SU-DHL-6 (cell line): ENCODE measurements at regions not wholly inside any gene's neighbourhood (a gene's known extent, or its start where the extent isn't known, plus 50 kb on each side); places are given as distances from the start of the nearest gene placed in this dataset.

Experiments used
- H2AFZ ChIP-seq: fragments of 200-600 bp; sonication (generic); 2 replicates; pipeline ENCODE4 v1.6.1; 2014; ENCODE audit warnings: low read depth, mild to moderate bottlenecking, moderate library complexity, mixed read lengths, antibody characterized with exemption, low read length; ENCODE audit not compliant: severe bottlenecking
- H3F3A ChIP-seq: fragments of 200-600 bp; shearing (Covaris generic); 2 replicates; pipeline ENCODE4 v1.6.0; 2016; ENCODE audit warnings: antibody characterized with exemption, mild to moderate bottlenecking; ENCODE audit not compliant: insufficient read depth
- H3K27ac ChIP-seq: fragments of 200-600 bp; sonication (generic); 2 replicates; pipeline ENCODE4 v1.5.1; 2016; ENCODE audit warnings: low read depth, mild to moderate bottlenecking, low read length, moderate library complexity, mixed read lengths
- H3K27me3 ChIP-seq: fragments of 200-600 bp; sonication (generic), shearing (Covaris generic); 2 replicates; pipeline ENCODE4 v1.6.0; 2014; ENCODE audit warnings: mild to moderate bottlenecking, low read length
- H3K36me3 ChIP-seq: fragments of 200-600 bp; sonication (generic); 2 replicates; pipeline ENCODE4 v1.6.1; 2014; ENCODE audit warnings: mild to moderate bottlenecking, low read length, mixed read lengths
- H3K4me2 ChIP-seq: fragments of 300-600, 200-600 bp; shearing (Covaris generic), sonication (generic); 2 replicates; pipeline ENCODE4 v1.6.0; 2014; ENCODE audit warnings: low read length, low read depth, mild to moderate bottlenecking; ENCODE audit not compliant: poor library complexity, severe bottlenecking
- H3K4me3 ChIP-seq: fragments of 200-600 bp; sonication (generic); 2 replicates; pipeline ENCODE4 v1.5.1; 2014; ENCODE audit warnings: antibody characterized with exemption, low read length, mild to moderate bottlenecking, mixed read lengths; ENCODE audit not compliant: insufficient read depth, poor library complexity, severe bottlenecking
- H3K79me2 ChIP-seq: fragments of 200-600 bp; sonication (generic); 2 replicates; pipeline ENCODE4 v1.6.1; 2014; ENCODE audit warnings: mild to moderate bottlenecking, low read length, moderate library complexity; ENCODE audit not compliant: insufficient read depth
- H3K9ac ChIP-seq: fragments of 200-600 bp; sonication (generic); 2 replicates; pipeline ENCODE4 v1.7.0; 2014; ENCODE audit warnings: mild to moderate bottlenecking, low read length
- H3K9me2 ChIP-seq: fragments of 200-600 bp; sonication (generic); replicated peaks from 2 replicates; pipeline ENCODE4 v1.6.1; 2014; ENCODE audit warnings: low read length; ENCODE audit not compliant: insufficient read depth
- H3K9me3 ChIP-seq: fragments of 200-600 bp; sonication (generic); 2 replicates; pipeline ENCODE4 v1.6.1; 2014; ENCODE audit warnings: low read length, mixed read lengths; ENCODE audit not compliant: insufficient read depth
- H4K20me1 ChIP-seq: fragments of 200-600 bp; sonication (generic); 2 replicates; pipeline ENCODE4 v1.6.1; 2014; ENCODE audit warnings: low read depth, mild to moderate bottlenecking, antibody characterized with exemption, low read length, moderate library complexity, mixed read lengths
- CTCF ChIP-seq: fragments of 200-600 bp; sonication (generic); IDR thresholded peaks from one replicate; pipeline ENCODE4 v1.5.1; 2017; ENCODE audit warnings: antibody characterized with exemption, mild to moderate bottlenecking, low read length, moderate library complexity; ENCODE audit not compliant: insufficient read depth, poor library complexity, severe bottlenecking
- EZH2phosphoT487 ChIP-seq: fragments of 200-600 bp; sonication (generic), shearing (Covaris generic); conservative IDR thresholded peaks from 2 replicates; pipeline ENCODE4 v1.6.1; 2018; ENCODE audit warnings: mild to moderate bottlenecking, antibody characterized with exemption, low read length, moderate library complexity, mixed read lengths

- Histone ChIP-seq H3K27me3 (no peaks in the 10 kb centered on the region), H4K20me1 (no peaks in the 10 kb centered on the region), H3K27ac (no peak overlapping the region), H3K9me3 (no peaks in the 10 kb centered on the region), H3F3A (no peaks in the 10 kb centered on the region), H3K79me2 (no peaks in the 10 kb centered on the region), H3K36me3 (no peaks in the 10 kb centered on the region), H3K9ac (no peak overlapping the region), H3K9me2 (no peaks in the 10 kb centered on the region), H3K4me2 (no peak overlapping the region), H2AFZ (no peak overlapping the region), H3K4me3 (no peak overlapping the region)
- TF ChIP-seq CTCF: no peak
- TF ChIP-seq EZH2phosphoT487: no peak
Measured at GRCh38 chr1:4960336-4960735, 305.9 kb downstream of the AJAP1 start.

- no peak overlapping the region for H3K4me2 ChIP-seq
- no peaks in the 10 kb centered on the region for H3K9me3 ChIP-seq
- H4K20me1 ChIP-seq: no peaks in the 10 kb centered on the region
- H3K79me2 ChIP-seq: no peaks in the 10 kb centered on the region
- H3K27ac ChIP-seq: no peak overlapping the region
- no peaks in the 10 kb centered on the region for H3K36me3 ChIP-seq
- no peak overlapping the region for H3K9ac ChIP-seq
- H2AFZ ChIP-seq: no peak overlapping the region
- H3K4me3 ChIP-seq: no peak overlapping the region
- no peaks in the 10 kb centered on the region for H3K27me3 ChIP-seq
- no peaks in the 10 kb centered on the region for H3F3A ChIP-seq
- TF ChIP-seq CTCF (no peak), EZH2phosphoT487 (no peak)
- no peaks in the 10 kb centered on the region for H3K9me2 ChIP-seq
Measured at GRCh38 chr1:4959216-4959615, 304.8 kb downstream of the AJAP1 start.

- H3K9ac ChIP-seq: no peak overlapping the region
- H3K79me2 ChIP-seq: no peaks in the 10 kb centered on the region
- TF ChIP-seq CTCF (no peak), EZH2phosphoT487 (no peak)
- H4K20me1 ChIP-seq: no peaks in the 10 kb centered on the region
- H2AFZ ChIP-seq: no peak overlapping the region
- H3F3A ChIP-seq: no peaks in the 10 kb centered on the region
- no peaks in the 10 kb centered on the region for H3K9me3 ChIP-seq
- H3K36me3 ChIP-seq: no peaks in the 10 kb centered on the region
- H3K9me2 ChIP-seq: no peaks in the 10 kb centered on the region
- H3K27me3 ChIP-seq: no peaks in the 10 kb centered on the region
- no peak overlapping the region for H3K4me3 ChIP-seq
- H3K4me2 ChIP-seq: no peak overlapping the region
- no peak overlapping the region for H3K27ac ChIP-seq
Measured at GRCh38 chr1:4957027-4957426, 302.6 kb downstream of the AJAP1 start.

- H2AFZ ChIP-seq: no peak overlapping the region
- H3K4me2 ChIP-seq: no peak overlapping the region
- H3K4me3 ChIP-seq: no peak overlapping the region
- H3F3A ChIP-seq: no peaks in the 10 kb centered on the region
- no peak overlapping the region for H3K9ac ChIP-seq
- no peaks in the 10 kb centered on the region for H3K36me3 ChIP-seq
- no peaks in the 10 kb centered on the region for H3K9me3 ChIP-seq
- no peaks in the 10 kb centered on the region for H3K79me2 ChIP-seq
- no peak overlapping the region for H3K27ac ChIP-seq
- H4K20me1 ChIP-seq: no peaks in the 10 kb centered on the region
- no peaks in the 10 kb centered on the region for H3K27me3 ChIP-seq
- H3K9me2 ChIP-seq: no peaks in the 10 kb centered on the region
- TF ChIP-seq EZH2phosphoT487 (no peak), CTCF (no peak)
Measured at GRCh38 chr1:4954392-4954791, 300.0 kb downstream of the AJAP1 start.
